ENCODE measurements at regions not wholly inside any gene's neighbourhood (a gene's known extent, or its start where the extent isn't known, plus 50 kb on each side); places are given as distances from the start of the nearest gene placed in this dataset.

- no peak for DNase-seq
Measured at GRCh38 chr2:160889439-160890170, 270.6 kb upstream of the TANK start.

- DNase-seq: no peak
Measured at GRCh38 chr2:160890667-160891352, 269.4 kb upstream of the TANK start.

- no peak for DNase-seq
Measured at GRCh38 chr2:160891353-160891740, 268.9 kb upstream of the TANK start.

GRCh38 chr2:160892204-160892603 lies 268.0 kb upstream of the TANK start:
- no peak for DNase-seq

- no peak for DNase-seq
Measured at GRCh38 chr2:160893581-160893980, 266.6 kb upstream of the TANK start.

- DNase-seq: no peak
Measured at GRCh38 chr2:160898581-160899307, 261.5 kb upstream of the TANK start.

GRCh38 chr2:160901613-160902012 lies 258.6 kb upstream of the TANK start:
- DNase-seq: no peak

GRCh38 chr2:160905862-160906261 lies 254.4 kb upstream of the TANK start:
- DNase-seq: no peak

GRCh38 chr2:160906878-160907277 lies 253.3 kb upstream of the TANK start:
- DNase-seq: no peak

GRCh38 chr2:160907738-160908137 lies 252.5 kb upstream of the TANK start:
- no peak for DNase-seq

- DNase-seq: no peak
Measured at GRCh38 chr2:160908157-160908556, 252.1 kb upstream of the TANK start.

- no peak for DNase-seq
Measured at GRCh38 chr2:160909781-160910242, 250.4 kb upstream of the TANK start.

- no peak for DNase-seq
Measured at GRCh38 chr2:160910681-160911080, 249.5 kb upstream of the TANK start.

- DNase-seq: no peak
Measured at GRCh38 chr2:160911258-160911657, 249.0 kb upstream of the TANK start.

GRCh38 chr2:160912276-160912675 lies 248.0 kb upstream of the TANK start:
- no peak for DNase-seq

- no peak for DNase-seq
Measured at GRCh38 chr2:160913323-160913722, 246.9 kb upstream of the TANK start.

- no peak for DNase-seq
Measured at GRCh38 chr2:160914217-160914616, 246.0 kb upstream of the TANK start.

- no peak for DNase-seq
Measured at GRCh38 chr2:160916300-160916699, 243.9 kb upstream of the TANK start.

- DNase-seq: no peak
Measured at GRCh38 chr2:160917850-160918249, 242.4 kb upstream of the TANK start.

GRCh38 chr2:160918258-160918657 lies 242.0 kb upstream of the TANK start:
- DNase-seq: no peak

GRCh38 chr2:160918906-160919503 lies 241.2 kb upstream of the TANK start:
- DNase-seq: no peak

- no peak for DNase-seq
Measured at GRCh38 chr2:160920061-160920460, 240.2 kb upstream of the TANK start.

GRCh38 chr2:160920791-160921303 lies 239.4 kb upstream of the TANK start:
- DNase-seq: no peak

Data from T1000 (cell line).